ENCODE measurements at regions not wholly inside any gene's neighbourhood (a gene's known extent, or its start where the extent isn't known, plus 50 kb on each side); places are given as distances from the start of the nearest gene placed in this dataset.

DNA sequence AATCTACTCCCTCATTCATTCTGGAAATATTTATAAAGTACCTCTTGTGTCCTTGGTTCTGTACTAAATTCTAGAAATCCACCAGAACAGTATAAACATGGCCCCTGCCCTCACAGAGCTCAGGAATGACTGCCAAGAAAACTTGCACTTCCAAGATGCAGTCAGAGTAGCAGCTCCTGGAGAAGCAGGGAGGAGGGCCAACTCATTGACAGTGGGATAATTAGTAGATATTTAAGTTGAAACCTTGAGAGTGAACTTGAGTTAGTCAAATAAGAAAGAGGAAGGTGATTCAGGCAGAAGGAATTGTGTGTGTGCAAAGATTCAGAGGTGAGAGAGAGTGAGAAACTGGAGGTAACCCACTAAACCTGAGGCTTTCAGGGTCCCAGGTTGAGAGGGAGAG lies 182.2 kb upstream of the INHBA start:
- TF ChIP-seq, protein P1, sequence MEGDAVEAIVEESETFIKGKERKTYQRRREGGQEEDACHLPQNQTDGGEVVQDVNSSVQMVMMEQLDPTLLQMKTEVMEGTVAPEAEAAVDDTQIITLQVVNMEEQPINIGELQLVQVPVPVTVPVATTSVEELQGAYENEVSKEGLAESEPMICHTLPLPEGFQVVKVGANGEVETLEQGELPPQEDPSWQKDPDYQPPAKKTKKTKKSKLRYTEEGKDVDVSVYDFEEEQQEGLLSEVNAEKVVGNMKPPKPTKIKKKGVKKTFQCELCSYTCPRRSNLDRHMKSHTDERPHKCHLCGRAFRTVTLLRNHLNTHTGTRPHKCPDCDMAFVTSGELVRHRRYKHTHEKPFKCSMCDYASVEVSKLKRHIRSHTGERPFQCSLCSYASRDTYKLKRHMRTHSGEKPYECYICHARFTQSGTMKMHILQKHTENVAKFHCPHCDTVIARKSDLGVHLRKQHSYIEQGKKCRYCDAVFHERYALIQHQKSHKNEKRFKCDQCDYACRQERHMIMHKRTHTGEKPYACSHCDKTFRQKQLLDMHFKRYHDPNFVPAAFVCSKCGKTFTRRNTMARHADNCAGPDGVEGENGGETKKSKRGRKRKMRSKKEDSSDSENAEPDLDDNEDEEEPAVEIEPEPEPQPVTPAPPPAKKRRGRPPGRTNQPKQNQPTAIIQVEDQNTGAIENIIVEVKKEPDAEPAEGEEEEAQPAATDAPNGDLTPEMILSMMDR (IDR thresholded peaks at IDR 0.05 in 2 of 3, conservative IDR thresholded peaks at IDR 0.05 in 1 of 3; ENCODE audit: control insufficient read depth in 2 of 3, extremely low read depth in 1 of 3, insufficient read depth in 1 of 3, low read depth in 3 of 3, low read length in 3 of 3) = no peak
- TF ChIP-seq ZNF24 (IDR thresholded peaks at IDR 0.05) = no peak
- TF ChIP-seq, protein P2, sequence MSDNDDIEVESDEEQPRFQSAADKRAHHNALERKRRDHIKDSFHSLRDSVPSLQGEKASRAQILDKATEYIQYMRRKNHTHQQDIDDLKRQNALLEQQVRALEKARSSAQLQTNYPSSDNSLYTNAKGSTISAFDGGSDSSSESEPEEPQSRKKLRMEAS (IDR thresholded peaks at IDR 0.05; ENCODE audit: low read depth, low read length) = no peak
- no peak for TF ChIP-seq BRCA1 (IDR thresholded peaks at IDR 0.05; ENCODE audit: low read depth, low read length)
- TF ChIP-seq PBX3 (IDR thresholded peaks at IDR 0.05; ENCODE audit: insufficient replicate concordance, low read depth, low read length) = no peak
- TF ChIP-seq, protein P3, sequence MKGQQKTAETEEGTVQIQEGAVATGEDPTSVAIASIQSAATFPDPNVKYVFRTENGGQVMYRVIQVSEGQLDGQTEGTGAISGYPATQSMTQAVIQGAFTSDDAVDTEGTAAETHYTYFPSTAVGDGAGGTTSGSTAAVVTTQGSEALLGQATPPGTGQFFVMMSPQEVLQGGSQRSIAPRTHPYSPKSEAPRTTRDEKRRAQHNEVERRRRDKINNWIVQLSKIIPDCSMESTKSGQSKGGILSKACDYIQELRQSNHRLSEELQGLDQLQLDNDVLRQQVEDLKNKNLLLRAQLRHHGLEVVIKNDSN (IDR thresholded peaks at IDR 0.05; ENCODE audit: borderline replicate concordance, extremely low read length, insufficient read depth, low read depth, low read length) = no peak
- no peak for TF ChIP-seq TCF7 (IDR thresholded peaks at IDR 0.05; ENCODE audit: borderline replicate concordance)
